Fibroblast of mammary gland (primary cell): ENCODE measurements at regions not wholly inside any gene's neighbourhood (a gene's known extent, or its start where the extent isn't known, plus 50 kb on each side); places are given as distances from the start of the nearest gene placed in this dataset.
A peak's percentile ranks its signal among the peaks of the same experiment; 100 is the strongest.

Source experiments
- DNase-seq: peaks from one replicate; pipeline ENCODE4 v3.0.0-alpha.2; 2010; ENCODE audit warnings: low read depth
- H3K4me3 ChIP-seq: 2 replicates; pipeline ENCODE4 v1.5.1; 2011; ENCODE audit warnings: low read depth, mild to moderate bottlenecking, low read length, moderate library complexity; ENCODE audit not compliant: control insufficient read depth
- CTCF ChIP-seq: conservative IDR thresholded peaks from 2 replicates; pipeline ENCODE4 v1.5.1; 2011; ENCODE audit warnings: low read depth, low read length, inconsistent platforms; ENCODE audit not compliant: control insufficient read depth, insufficient read depth

GRCh38 chr9:117491491-117491890 is 76.6 kb upstream of the ASTN2 start:
- DNase-seq: no peak
- no peak overlapping the region for H3K4me3 ChIP-seq
- TF ChIP-seq CTCF: no peak

GRCh38 chr9:117490199-117490598 is 75.3 kb upstream of the ASTN2 start:
- no peak for DNase-seq
- H3K4me3 ChIP-seq: no peak overlapping the region
- TF ChIP-seq CTCF: no peak

- DNase-seq: no peak
- no peak for TF ChIP-seq CTCF
- no peak overlapping the region for H3K4me3 ChIP-seq
Observed at GRCh38 chr9:117488659-117489058, 73.8 kb upstream of the ASTN2 start.

GRCh38 chr9:117487555-117488175 is 72.8 kb upstream of the ASTN2 start:
- peak; percentile 82 for TF ChIP-seq CTCF
- DNase-seq: peak; percentile 45
- H3K4me3 ChIP-seq: no peak overlapping the region

- H3K4me3 ChIP-seq: no peak overlapping the region
- no peak for TF ChIP-seq CTCF
- no peak for DNase-seq
Observed at GRCh38 chr9:117486426-117486825, 71.6 kb upstream of the ASTN2 start.

GRCh38 chr9:117485176-117485575 is 70.3 kb upstream of the ASTN2 start:
- no peak overlapping the region for H3K4me3 ChIP-seq
- DNase-seq: no peak
- TF ChIP-seq CTCF: no peak

GRCh38 chr9:117480729-117481128 is 65.9 kb upstream of the ASTN2 start:
- no peak for TF ChIP-seq CTCF
- H3K4me3 ChIP-seq: no peak overlapping the region
- DNase-seq: no peak
